BJ (cell line): ENCODE measurements at regions not wholly inside any gene's neighbourhood (a gene's known extent, or its start where the extent isn't known, plus 50 kb on each side); places are given as distances from the start of the nearest gene placed in this dataset.
A peak's percentile ranks its signal among the peaks of the same experiment; 100 is the strongest.

Experiments used
- CTCF ChIA-PET: fragments of 350-600 bp; formaldehyde crosslinking; extraction: SDS; loops from one replicate; lab custom pipeline; 2021; ENCODE audit warnings: antibody characterized with exemption, inconsistent platforms; lab: Yijun Ruan, JAX
- POLR2A ChIA-PET: fragments of 300-600 bp; sonication (Branson Sonifier 250); formaldehyde crosslinking; extraction: SDS; loops from one replicate; lab custom pipeline; 2021; ENCODE audit warnings: antibody characterized with exemption; lab: Charles Lee
- DNase-seq: peaks from one replicate; pipeline ENCODE4 v3.0.0-alpha.2; 2011; ENCODE audit warnings: low read depth
- H3K27me3 ChIP-seq: 2 replicates; pipeline ENCODE4 v1.6.0; 2011; ENCODE audit warnings: low read length; ENCODE audit not compliant: control insufficient read depth, insufficient read depth
- H3K36me3 ChIP-seq: 2 replicates; pipeline ENCODE4 v1.5.1; 2011; ENCODE audit warnings: low read length; ENCODE audit not compliant: control insufficient read depth, insufficient read depth
- H3K4me3 ChIP-seq: 2 replicates; pipeline ENCODE4 v1.5.1; 2011; ENCODE audit warnings: low read depth, mild to moderate bottlenecking, control low read depth, low read length
- TF ChIP-seq, protein P1 (sequence below): IDR thresholded peaks from 2 replicates; pipeline ENCODE4 v1.5.1; 2011; ENCODE audit warnings: low read depth, mild to moderate bottlenecking, control low read depth, inconsistent platforms, low read length, moderate library complexity; ENCODE audit not compliant: insufficient read depth

DNA sequence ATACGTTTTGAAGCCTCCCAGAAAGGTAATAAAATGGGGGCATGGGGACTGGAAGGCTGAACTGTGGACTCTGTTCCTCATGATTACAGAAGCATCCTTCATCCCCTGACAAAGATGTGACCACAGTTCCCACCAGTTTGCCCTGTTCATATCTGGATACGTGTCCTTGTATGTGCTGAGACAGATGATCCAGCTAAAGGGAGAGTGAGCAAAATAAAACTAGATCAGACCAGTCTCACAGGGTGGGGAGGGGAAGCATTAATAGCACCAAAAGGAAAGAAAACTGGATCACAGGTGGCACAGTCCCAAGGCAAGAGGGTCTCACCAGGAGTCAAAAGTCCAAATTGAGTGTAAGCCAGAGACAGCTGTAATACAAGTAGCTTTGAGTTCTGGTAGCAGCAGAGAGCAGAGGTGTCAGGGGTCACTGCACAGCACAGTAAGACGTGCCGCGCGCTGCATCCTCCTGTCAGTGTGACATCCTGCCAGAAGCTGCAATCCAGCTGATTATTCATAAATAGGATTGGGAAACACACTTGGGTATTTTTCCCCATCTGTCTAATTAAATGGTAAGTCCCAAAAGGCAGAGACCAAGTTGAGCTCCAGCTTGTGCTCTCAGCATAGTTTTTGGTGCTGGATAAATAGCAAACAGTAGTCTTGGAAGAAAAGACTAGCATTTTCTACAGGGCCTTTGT is 560.0 kb upstream of the CFAP20DC start:
- no peak overlapping the region for H3K4me3 ChIP-seq
- ChIA-PET POLR2A (no interaction called here), CTCF (interaction anchor here (0.7 to 1.1 kb wide), 5 partner anchors 13 to 200 kb away, joined by 3 to 4 read pairs (median 3); no protein-coding TSS in a partner anchor)
- H3K27me3 ChIP-seq: peaks cover 1% of the 10 kb centered on the region; the same call in 1 of the 2 replicates
- no peaks in the 10 kb centered on the region for H3K36me3 ChIP-seq
- TF ChIP-seq, protein P1, sequence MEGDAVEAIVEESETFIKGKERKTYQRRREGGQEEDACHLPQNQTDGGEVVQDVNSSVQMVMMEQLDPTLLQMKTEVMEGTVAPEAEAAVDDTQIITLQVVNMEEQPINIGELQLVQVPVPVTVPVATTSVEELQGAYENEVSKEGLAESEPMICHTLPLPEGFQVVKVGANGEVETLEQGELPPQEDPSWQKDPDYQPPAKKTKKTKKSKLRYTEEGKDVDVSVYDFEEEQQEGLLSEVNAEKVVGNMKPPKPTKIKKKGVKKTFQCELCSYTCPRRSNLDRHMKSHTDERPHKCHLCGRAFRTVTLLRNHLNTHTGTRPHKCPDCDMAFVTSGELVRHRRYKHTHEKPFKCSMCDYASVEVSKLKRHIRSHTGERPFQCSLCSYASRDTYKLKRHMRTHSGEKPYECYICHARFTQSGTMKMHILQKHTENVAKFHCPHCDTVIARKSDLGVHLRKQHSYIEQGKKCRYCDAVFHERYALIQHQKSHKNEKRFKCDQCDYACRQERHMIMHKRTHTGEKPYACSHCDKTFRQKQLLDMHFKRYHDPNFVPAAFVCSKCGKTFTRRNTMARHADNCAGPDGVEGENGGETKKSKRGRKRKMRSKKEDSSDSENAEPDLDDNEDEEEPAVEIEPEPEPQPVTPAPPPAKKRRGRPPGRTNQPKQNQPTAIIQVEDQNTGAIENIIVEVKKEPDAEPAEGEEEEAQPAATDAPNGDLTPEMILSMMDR: no peak
- DNase-seq: no peak

DNA sequence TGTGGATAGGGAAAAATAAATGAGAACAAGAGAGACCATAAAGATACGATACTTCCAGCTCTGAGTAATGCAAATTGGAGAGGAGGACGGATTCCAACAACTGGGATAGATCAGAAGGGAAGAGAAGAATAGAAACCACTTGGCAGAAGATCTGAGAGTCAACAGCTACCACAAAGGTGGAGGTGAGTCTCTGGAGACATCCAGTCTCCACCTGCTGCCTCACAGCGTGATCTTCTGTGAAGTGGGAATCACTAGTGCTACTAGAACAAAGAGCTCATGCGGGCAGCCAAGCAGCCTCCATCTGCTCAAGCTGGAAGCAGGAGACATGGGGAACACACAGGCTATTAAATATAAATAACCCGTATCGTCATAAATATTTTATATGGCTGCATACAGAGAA is 558.5 kb upstream of the CFAP20DC start:
- H3K36me3 ChIP-seq: no peaks in the 10 kb centered on the region
- TF ChIP-seq, protein P1: no peak
- peaks cover 1% of the 10 kb centered on the region; the same call in 1 of the 2 replicates for H3K27me3 ChIP-seq
- no peak overlapping the region for H3K4me3 ChIP-seq
- POLR2A ChIA-PET: no interaction called here
- CTCF ChIA-PET: interaction anchor here (0.9 to 2.1 kb wide), 4 partner anchors 201 to 295 kb away, joined by 3 to 9 read pairs (median 4); no protein-coding TSS in a partner anchor
- DNase-seq: no peak

DNA sequence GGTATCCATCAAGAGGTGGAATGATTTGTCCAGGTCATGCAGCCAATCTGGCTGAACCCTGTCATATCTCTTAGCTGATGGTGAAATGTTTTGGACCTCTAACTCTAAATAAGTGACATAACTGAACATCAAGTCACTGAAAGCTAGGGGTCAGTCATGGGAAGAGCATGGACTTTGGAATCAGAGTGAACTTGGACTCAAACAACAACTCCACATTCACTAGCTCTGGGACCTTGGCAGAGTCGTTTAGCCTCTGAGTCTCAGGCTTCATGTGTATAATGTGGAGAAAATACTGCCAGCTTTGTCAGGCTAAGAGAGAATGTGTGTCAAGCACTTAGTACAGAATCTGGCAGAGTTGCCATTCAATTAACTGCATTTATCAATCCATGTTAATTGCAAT is 557.8 kb upstream of the CFAP20DC start:
- POLR2A ChIA-PET: no interaction called here
- H3K4me3 ChIP-seq: no peak overlapping the region
- no peaks in the 10 kb centered on the region for H3K36me3 ChIP-seq
- TF ChIP-seq, protein P1: 0 out of 2 replicates have a peak, but pooled peaks have one; percentile 24
- no peak for DNase-seq
- CTCF ChIA-PET: interaction anchor here (0.8 to 2.1 kb wide), 6 partner anchors 14 to 295 kb away, joined by 3 to 9 read pairs (median 4); no protein-coding TSS in a partner anchor
- peaks cover 1% of the 10 kb centered on the region; the same call in 1 of the 2 replicates for H3K27me3 ChIP-seq

DNA sequence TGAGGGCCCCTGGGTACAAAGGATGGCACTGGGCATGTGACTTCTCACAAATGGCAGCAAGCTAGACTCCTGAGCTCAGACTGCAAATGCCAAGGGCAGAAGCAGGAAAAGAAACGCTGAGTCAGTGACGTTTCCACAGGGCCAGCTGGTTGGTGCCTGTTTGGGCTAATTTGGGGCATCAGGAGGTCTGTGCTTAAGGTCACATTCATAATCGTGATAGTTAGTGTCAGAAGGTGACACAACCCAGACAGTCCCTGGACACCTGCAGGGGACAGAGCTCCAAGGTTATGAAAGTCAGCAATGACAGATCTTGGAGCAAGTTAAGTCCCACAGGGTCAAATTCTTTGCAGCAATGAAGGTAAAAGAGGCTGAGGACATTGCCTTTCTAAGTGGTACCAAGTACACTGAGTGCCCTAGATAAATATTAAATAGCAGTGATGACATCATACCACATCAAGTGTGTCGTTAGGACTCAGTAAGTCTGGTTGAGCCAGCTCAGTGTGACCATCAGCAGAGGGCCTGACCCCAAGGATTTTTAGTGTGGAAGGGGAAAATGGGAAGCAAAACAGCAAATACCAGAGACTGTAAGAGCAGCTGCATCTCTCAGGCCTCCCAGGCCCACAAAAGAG is 556.9 kb upstream of the CFAP20DC start:
- DNase-seq: no peak
- Histone ChIP-seq H3K27me3 (peaks cover 1% of the 10 kb centered on the region; the same call in 1 of the 2 replicates), H3K4me3 (no peak overlapping the region), H3K36me3 (no peaks in the 10 kb centered on the region)
- ChIA-PET CTCF (interaction anchor here (0.8 to 2.1 kb wide), 6 partner anchors 10 to 251 kb away, joined by 3 to 9 read pairs (median 4); no protein-coding TSS in a partner anchor), POLR2A (no interaction called here)
- TF ChIP-seq, protein P1: no peak

DNA sequence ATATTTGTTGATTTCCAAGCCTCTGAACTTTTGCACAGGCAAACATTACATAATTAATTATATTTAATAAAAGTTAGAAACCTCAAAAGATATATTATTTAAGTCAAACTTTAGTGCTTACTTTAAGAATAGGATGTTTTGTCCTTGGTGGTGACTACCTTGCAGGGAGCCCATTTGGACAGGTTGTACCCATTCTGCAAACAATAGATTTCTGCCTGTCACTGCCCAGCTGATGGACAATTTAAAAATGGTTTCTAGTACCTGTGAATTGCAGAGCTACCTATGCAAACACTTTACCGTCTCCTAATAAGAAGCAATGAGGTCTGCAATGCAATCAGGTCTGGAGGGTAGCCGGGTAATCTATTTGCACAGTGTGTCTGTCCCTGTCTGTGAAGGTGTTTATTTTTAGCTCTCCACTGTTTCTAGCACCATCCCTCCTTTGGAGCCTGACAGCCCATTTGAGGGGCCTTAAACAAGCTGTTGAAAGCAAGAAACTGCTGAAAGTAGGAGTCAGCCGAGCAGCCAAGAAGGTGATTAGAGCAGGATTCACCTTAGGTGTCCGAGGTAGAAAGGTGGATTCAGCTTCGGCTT is 556.2 kb upstream of the CFAP20DC start:
- ChIA-PET POLR2A (no interaction called here), CTCF (interaction anchor here (0.9 to 1.7 kb wide), 3 partner anchors 9 to 12 kb away, joined by 3 to 5 read pairs (median 4); no protein-coding TSS in a partner anchor)
- Histone ChIP-seq H3K27me3 (peaks cover 1% of the 10 kb centered on the region; the same call in 1 of the 2 replicates), H3K4me3 (no peak overlapping the region), H3K36me3 (no peaks in the 10 kb centered on the region)
- TF ChIP-seq, protein P1: no peak
- no peak for DNase-seq
